Activated CD4-positive, CD25-positive, alpha-beta regulatory T cell treated with anti-CD3 and anti-CD28 coated beads, Interleukin-2, amount 50 U/mL, for 72 hours (primary cell): ENCODE measurements at regions not wholly inside any gene's neighbourhood (a gene's known extent, or its start where the extent isn't known, plus 50 kb on each side); places are given as distances from the start of the nearest gene placed in this dataset.
"Not testable (repeated sequence)": the region's sequence is repeated elsewhere in the genome, so short reads cannot be mapped to it uniquely, and the experiment has no call there.

Experiments used
- DNase-seq: peaks from one replicate; pipeline ENCODE4 v3.0.0; 2021

- DNase-seq = no peak
Measured at GRCh38 chr2:207416900-207417299, 112.9 kb upstream of the CREB1 start.

- DNase-seq = no peak
Measured at GRCh38 chr2:207417301-207417718, 112.5 kb upstream of the CREB1 start.

- DNase-seq = no peak
Measured at GRCh38 chr2:207418419-207418818, 111.3 kb upstream of the CREB1 start.

GRCh38 chr2:207419331-207419730, 110.4 kb upstream of the CREB1 start:
- no peak for DNase-seq

GRCh38 chr2:207421671-207422070, 108.1 kb upstream of the CREB1 start:
- no peak for DNase-seq

- DNase-seq = no peak
Measured at GRCh38 chr2:207422380-207422779, 107.4 kb upstream of the CREB1 start.

- no peak for DNase-seq
Measured at GRCh38 chr2:207423886-207424285, 105.9 kb upstream of the CREB1 start.

GRCh38 chr2:207427986-207428385, 101.8 kb upstream of the CREB1 start:
- no peak for DNase-seq

GRCh38 chr2:207428573-207428972, 101.2 kb upstream of the CREB1 start:
- no peak for DNase-seq

GRCh38 chr2:207432453-207432852, 97.3 kb upstream of the CREB1 start:
- DNase-seq = no peak

- DNase-seq = no peak
Measured at GRCh38 chr2:207434306-207434705, 95.5 kb upstream of the CREB1 start.

GRCh38 chr2:207434899-207435465, 94.8 kb upstream of the CREB1 start:
- DNase-seq = no peak

- no peak for DNase-seq
Measured at GRCh38 chr2:207437136-207437523, 92.6 kb upstream of the CREB1 start.

- no peak for DNase-seq
Measured at GRCh38 chr2:207437524-207438143, 92.1 kb upstream of the CREB1 start.

- no peak for DNase-seq
Measured at GRCh38 chr2:207438414-207439126, 91.2 kb upstream of the CREB1 start.

GRCh38 chr2:207439881-207440280, 89.9 kb upstream of the CREB1 start:
- DNase-seq = not testable (repeated sequence)

- DNase-seq = no peak
Measured at GRCh38 chr2:207444756-207445155, 85.0 kb upstream of the CREB1 start.

GRCh38 chr2:207446653-207447052, 83.1 kb upstream of the CREB1 start:
- no peak for DNase-seq

GRCh38 chr2:207448006-207448405, 81.8 kb upstream of the CREB1 start:
- no peak for DNase-seq

- no peak for DNase-seq
Measured at GRCh38 chr2:207449642-207450165, 80.1 kb upstream of the CREB1 start.

- DNase-seq = no peak
Measured at GRCh38 chr2:207450186-207450585, 79.6 kb upstream of the CREB1 start.

GRCh38 chr2:207458582-207458981, 71.2 kb upstream of the CREB1 start:
- no peak for DNase-seq

GRCh38 chr2:207459990-207460757, 69.6 kb upstream of the CREB1 start:
- no peak for DNase-seq
